ENCODE measurements at regions not wholly inside any gene's neighbourhood (a gene's known extent, or its start where the extent isn't known, plus 50 kb on each side); places are given as distances from the start of the nearest gene placed in this dataset.

- Histone ChIP-seq H3K27me3 (no peaks in the 10 kb centered on the region), H3K4me1 (no peaks in the 10 kb centered on the region), H3K27ac (no peak overlapping the region), H3K9me3 (peaks cover 0 to 5% (median 2%) of the 10 kb centered on the region in 4 donors), H3K4me3 (no peak overlapping the region), H3K36me3 (no peaks in the 10 kb centered on the region)
- DNase-seq: no peak
- no peak for TF ChIP-seq CTCF (IDR thresholded peaks at IDR 0.05)
- TF ChIP-seq POLR2AphosphoS5 (IDR thresholded peaks at IDR 0.05): no peak
- TF ChIP-seq EP300 (IDR thresholded peaks at IDR 0.05): no peak
- no peak for TF ChIP-seq POLR2A (IDR thresholded peaks at IDR 0.05)
- 85 to 90% (median 88%) methylated on average over 1 of the region's 1 CpG for WGBS, 5 donors
- intact Hi-C loops (cut with DNase I; ENCODE audit: low total_unique reads): no loop called here
These were observed 518.2 kb upstream of the PBX1 start for GRCh38 chr1:164040754-164041153.

DNA sequence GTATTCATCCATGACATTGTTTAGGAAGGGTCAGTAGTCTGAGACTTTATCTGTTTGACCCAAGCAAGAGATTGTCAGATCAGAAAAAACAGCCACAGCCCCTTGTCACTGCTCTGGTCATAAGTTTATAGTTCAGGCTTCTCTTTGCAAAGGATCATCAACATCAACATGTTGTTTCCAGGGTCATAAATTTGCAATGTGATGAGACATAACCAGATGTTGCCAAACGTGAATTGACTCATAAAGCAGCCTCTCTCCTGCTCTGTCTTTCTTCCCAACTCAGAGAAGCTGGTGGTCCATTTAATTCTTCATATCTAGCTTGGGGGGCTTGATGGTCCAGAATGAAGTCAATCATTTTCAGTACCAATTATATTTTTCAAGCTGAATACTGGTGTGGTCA lies 507.2 kb upstream of the PBX1 start:
- 37 to 55% (median 51%) methylated on average over 1 of the region's 1 CpG for WGBS, 5 donors
- Histone ChIP-seq H3K27ac (no peak overlapping the region), H3K27me3 (no peaks in the 10 kb centered on the region), H3K9me3 (no peaks in the 10 kb centered on the region), H3K36me3 (no peaks in the 10 kb centered on the region), H3K4me3 (no peak overlapping the region), H3K4me1 (no peaks in the 10 kb centered on the region)
- intact Hi-C loops (cut with DNase I; ENCODE audit: low total_unique reads): no loop called here
- no peak for TF ChIP-seq EP300 (IDR thresholded peaks at IDR 0.05)
- no peak for TF ChIP-seq CTCF (IDR thresholded peaks at IDR 0.05)
- no peak for TF ChIP-seq POLR2AphosphoS5 (IDR thresholded peaks at IDR 0.05)
- TF ChIP-seq POLR2A (IDR thresholded peaks at IDR 0.05): no peak
- no peak for DNase-seq

DNA sequence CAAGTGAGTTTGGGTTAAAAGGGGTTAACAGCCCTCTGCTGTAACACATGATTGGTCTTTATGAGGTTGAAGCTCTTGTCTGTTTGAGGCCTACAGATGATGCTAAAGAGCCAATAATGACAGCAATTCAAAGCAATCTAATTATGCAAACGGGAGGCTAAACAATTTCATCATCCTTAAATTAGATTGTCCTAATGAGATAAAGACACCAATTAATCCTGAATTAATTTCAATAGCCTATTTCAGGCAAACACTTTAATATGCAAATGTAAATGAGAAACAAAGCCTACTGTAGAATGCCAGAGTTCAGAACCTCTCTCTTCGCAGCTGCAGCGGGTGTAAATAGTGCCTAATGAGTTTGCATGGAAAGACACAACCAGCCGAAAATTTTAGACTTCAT lies 504.7 kb upstream of the PBX1 start:
- intact Hi-C loops (cut with DNase I; ENCODE audit: low total_unique reads): no loop called here
- 78 to 82% (median 80%) methylated on average over 4 of the region's 4 CpGs for WGBS, 5 donors

DNA sequence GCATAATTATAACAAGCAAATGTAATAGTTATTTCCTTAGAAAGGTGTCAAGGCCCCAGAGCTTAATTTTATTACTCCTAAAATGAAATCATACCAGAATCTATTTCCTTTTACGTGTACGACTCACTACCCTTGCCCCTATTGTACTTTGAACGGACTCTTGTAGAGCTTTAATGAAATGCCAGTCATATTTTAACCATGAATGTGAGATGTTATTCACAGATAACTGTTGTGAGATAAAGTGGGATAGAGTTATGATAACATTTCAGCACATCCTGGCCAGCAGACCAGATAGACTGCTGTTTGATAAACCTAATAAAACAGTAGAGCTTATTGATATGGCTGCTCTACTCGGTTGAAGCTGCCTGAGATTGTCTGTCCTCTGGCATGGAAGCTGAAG lies 500.8 kb upstream of the PBX1 start:
- WGBS, 5 donors: 43 to 73% (median 66%) methylated on average over 4 of the region's 4 CpGs
- no peak for TF ChIP-seq POLR2AphosphoS5 (IDR thresholded peaks at IDR 0.05)
- TF ChIP-seq CTCF (IDR thresholded peaks at IDR 0.05): no peak
- TF ChIP-seq EP300 (IDR thresholded peaks at IDR 0.05): no peak
- no peak for TF ChIP-seq POLR2A (IDR thresholded peaks at IDR 0.05)
- H3K36me3 ChIP-seq: no peaks in the 10 kb centered on the region
- no peaks in the 10 kb centered on the region for H3K4me1 ChIP-seq
- no peaks in the 10 kb centered on the region for H3K9me3 ChIP-seq
- intact Hi-C loops (cut with DNase I; ENCODE audit: low total_unique reads): no loop called here
- H3K27me3 ChIP-seq: no peaks in the 10 kb centered on the region
- H3K4me3 ChIP-seq: no peak overlapping the region
- no peak overlapping the region for H3K27ac ChIP-seq
- no peak for DNase-seq

More for the DNA sequence above, 504.7 kb upstream of the PBX1 start:
- Histone ChIP-seq H3K4me1 (no peaks in the 10 kb centered on the region), H3K4me3 (no peak overlapping the region), H3K36me3 (no peaks in the 10 kb centered on the region), H3K27ac (no peak overlapping the region), H3K9me3 (no peaks in the 10 kb centered on the region), H3K27me3 (no peaks in the 10 kb centered on the region)
- TF ChIP-seq POLR2A (IDR thresholded peaks at IDR 0.05) (no peak), EP300 (IDR thresholded peaks at IDR 0.05) (no peak), CTCF (IDR thresholded peaks at IDR 0.05) (no peak), POLR2AphosphoS5 (IDR thresholded peaks at IDR 0.05) (no peak)
- DNase-seq: no peak
